Stimulated activated naive CD8-positive, alpha-beta T cell treated with anti-CD3 and anti-CD28 coated beads, Interleukin-15, amount 100 ng/mL, for 72 hours (primary cell): ENCODE measurements at regions not wholly inside any gene's neighbourhood (a gene's known extent, or its start where the extent isn't known, plus 50 kb on each side); places are given as distances from the start of the nearest gene placed in this dataset.

Experiments used
- ATAC-seq: fragments of 150-1000 bp; cut with Tn5 transposase; 2 replicates; pipeline ENCODE4 v1.10.0; 2021; ENCODE audit warnings: mild to moderate bottlenecking, moderate library complexity
- DNase-seq, 2 donors: peaks; one replicate each; pipeline ENCODE4 v3.0.0; 2021 to 2022
- H3K27ac Mint-ChIP-seq, 2 donors: one replicate each; pipeline ENCODE4 v1.8.0; 2022; ENCODE audit warnings: mild to moderate bottlenecking in 2 of 2, mixed read lengths in 2 of 2, moderate library complexity in 2 of 2
- H3K27me3 Mint-ChIP-seq: one replicate; pipeline ENCODE4 v1.8.0; 2022; ENCODE audit warnings: mixed read lengths
- H3K4me1 Mint-ChIP-seq: one replicate; pipeline ENCODE4 v1.8.0; 2022; ENCODE audit warnings: mild to moderate bottlenecking, mixed read lengths
- H3K4me3 Mint-ChIP-seq, 2 donors: one replicate each; pipeline ENCODE4 v1.8.0; 2022; ENCODE audit warnings: mild to moderate bottlenecking in 2 of 2, mixed read lengths in 2 of 2, moderate library complexity in 1 of 2
- H3K9me3 Mint-ChIP-seq, 2 donors: one replicate each; pipeline ENCODE4 v1.8.0; 2022; ENCODE audit warnings: mixed read lengths in 2 of 2

DNA sequence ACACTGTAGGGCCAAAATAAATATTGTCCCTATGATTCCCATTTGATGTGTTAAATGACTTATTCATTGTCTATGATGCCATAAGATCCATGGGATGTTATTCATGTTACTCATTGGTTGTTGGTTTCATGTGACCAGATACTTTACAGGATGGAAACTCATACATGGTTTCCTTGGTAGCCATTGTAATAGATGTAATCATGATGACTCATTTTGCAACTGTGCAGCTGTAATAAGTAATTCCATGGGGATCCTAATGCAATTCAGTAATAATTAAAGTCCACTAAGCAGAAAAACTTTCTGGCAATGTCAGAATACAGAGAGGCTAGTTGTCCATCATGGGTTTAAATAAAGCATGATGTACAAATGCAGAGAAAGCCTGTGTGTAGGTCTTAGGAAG is 389.7 kb upstream of the NR3C2 start:
- DNase-seq (no peak), ATAC-seq (no peak)
- peaks cover 0 to 11% of the 10 kb centered on the region in 2 donors for H3K9me3 Mint-ChIP-seq
- peaks cover 11% of the 10 kb centered on the region for H3K4me1 Mint-ChIP-seq
- H3K27ac Mint-ChIP-seq: no peak overlapping the region
- H3K4me3 Mint-ChIP-seq: no peak overlapping the region
- H3K27me3 Mint-ChIP-seq: no peaks in the 10 kb centered on the region

GRCh38 chr4:148828291-148828690 is 386.1 kb upstream of the NR3C2 start:
- Mint-ChIP-seq H3K27ac (no peak overlapping the region), H3K27me3 (no peaks in the 10 kb centered on the region), H3K4me3 (no peak overlapping the region), H3K9me3 (peaks cover 0 to 11% of the 10 kb centered on the region in 2 donors), H3K4me1 (no peaks in the 10 kb centered on the region)
- ATAC-seq (no peak), DNase-seq (no peak)

- DNase-seq (no peak), ATAC-seq (no peak)
- Mint-ChIP-seq H3K9me3 (peaks cover 0 to 11% of the 10 kb centered on the region in 2 donors), H3K27me3 (no peaks in the 10 kb centered on the region), H3K4me3 (no peak overlapping the region), H3K27ac (no peak overlapping the region), H3K4me1 (no peaks in the 10 kb centered on the region)
Measured at GRCh38 chr4:148827781-148828180, 385.6 kb upstream of the NR3C2 start.

GRCh38 chr4:148823419-148823769 is 381.2 kb upstream of the NR3C2 start:
- no peak for ATAC-seq
- Mint-ChIP-seq H3K4me3 (no peak overlapping the region), H3K27me3 (no peaks in the 10 kb centered on the region), H3K9me3 (no peaks in the 10 kb centered on the region), H3K4me1 (no peaks in the 10 kb centered on the region), H3K27ac (no peak overlapping the region)
- DNase-seq: no peak

- DNase-seq (no peak), ATAC-seq (no peak)
- Mint-ChIP-seq H3K27me3 (no peaks in the 10 kb centered on the region), H3K4me3 (no peak overlapping the region), H3K4me1 (no peaks in the 10 kb centered on the region), H3K9me3 (no peaks in the 10 kb centered on the region), H3K27ac (no peak overlapping the region)
Measured at GRCh38 chr4:148822572-148823418, 380.6 kb upstream of the NR3C2 start.

DNA sequence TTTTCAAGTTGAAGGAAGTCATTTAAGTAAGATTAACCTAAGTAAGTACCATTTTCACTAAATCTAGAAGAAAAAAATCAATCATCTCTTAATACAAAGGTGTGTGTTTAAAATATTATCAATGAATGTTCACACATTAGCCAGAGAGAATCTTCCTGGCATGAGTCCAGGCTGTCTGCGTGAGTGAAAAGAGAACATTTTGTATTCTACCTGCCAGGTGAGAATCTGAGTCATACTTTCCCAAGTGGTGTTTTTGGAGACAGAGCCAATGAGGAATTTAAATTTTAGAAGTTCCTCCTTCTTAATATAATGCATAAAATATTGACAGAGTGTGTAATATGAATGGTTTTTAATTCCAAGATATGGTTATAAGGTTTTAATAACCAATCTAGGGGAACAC is 371.8 kb upstream of the NR3C2 start:
- H3K27ac Mint-ChIP-seq: no peak overlapping the region
- no peaks in the 10 kb centered on the region for H3K27me3 Mint-ChIP-seq
- H3K9me3 Mint-ChIP-seq: peaks cover 10 to 22% of the 10 kb centered on the region in 2 donors
- H3K4me1 Mint-ChIP-seq: no peaks in the 10 kb centered on the region
- DNase-seq (no peak), ATAC-seq (no peak)
- H3K4me3 Mint-ChIP-seq: no peak overlapping the region

DNA sequence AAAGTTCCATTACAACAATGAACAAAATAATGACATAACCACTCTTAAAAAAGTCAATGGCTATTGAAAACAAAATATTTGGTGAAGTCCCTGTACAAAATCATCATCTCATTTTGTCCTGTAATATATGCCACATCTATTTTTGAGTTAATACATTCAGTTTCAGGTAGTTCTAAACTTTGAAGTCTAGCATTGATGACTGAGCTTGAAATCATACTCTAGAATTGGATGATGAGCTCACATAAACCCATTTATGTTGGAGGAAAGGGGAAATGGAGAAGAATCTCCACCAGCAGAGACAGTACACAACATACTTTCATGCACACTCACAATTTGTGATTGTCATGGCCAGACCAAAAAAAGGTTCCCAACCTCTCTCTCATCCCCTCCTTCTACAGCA is 371.1 kb upstream of the NR3C2 start:
- H3K27me3 Mint-ChIP-seq: no peaks in the 10 kb centered on the region

DNA sequence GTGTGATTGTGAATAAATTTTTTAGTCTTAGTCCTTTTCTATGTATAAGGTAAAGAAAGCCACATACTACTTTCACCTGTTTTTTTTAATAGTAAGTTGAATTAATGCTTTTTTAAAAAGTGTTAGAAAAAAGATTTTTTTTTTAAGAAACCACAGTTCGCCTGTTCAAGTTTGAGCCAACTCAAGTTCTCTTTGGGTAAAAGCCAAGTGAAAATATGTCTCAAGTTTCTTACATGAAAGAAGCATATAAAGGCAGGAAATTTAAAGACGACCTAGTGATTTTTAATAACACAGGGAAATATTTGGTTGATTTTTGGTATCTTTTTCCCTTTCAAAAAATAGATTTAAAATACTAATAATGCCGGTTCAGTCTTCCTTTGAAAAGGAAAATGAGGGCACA is 369.9 kb upstream of the NR3C2 start:
- ATAC-seq (no peak), DNase-seq (no peak)
- Mint-ChIP-seq H3K27me3 (no peaks in the 10 kb centered on the region), H3K9me3 (peaks cover 10 to 18% of the 10 kb centered on the region in 2 donors), H3K4me1 (no peaks in the 10 kb centered on the region), H3K4me3 (no peak overlapping the region), H3K27ac (no peak overlapping the region)

More for the DNA sequence above, 371.1 kb upstream of the NR3C2 start:
- DNase-seq (no peak), ATAC-seq (no peak)
- Mint-ChIP-seq H3K4me3 (no peak overlapping the region), H3K9me3 (peaks cover 10 to 22% of the 10 kb centered on the region in 2 donors), H3K27ac (no peak overlapping the region), H3K4me1 (no peaks in the 10 kb centered on the region)

DNA sequence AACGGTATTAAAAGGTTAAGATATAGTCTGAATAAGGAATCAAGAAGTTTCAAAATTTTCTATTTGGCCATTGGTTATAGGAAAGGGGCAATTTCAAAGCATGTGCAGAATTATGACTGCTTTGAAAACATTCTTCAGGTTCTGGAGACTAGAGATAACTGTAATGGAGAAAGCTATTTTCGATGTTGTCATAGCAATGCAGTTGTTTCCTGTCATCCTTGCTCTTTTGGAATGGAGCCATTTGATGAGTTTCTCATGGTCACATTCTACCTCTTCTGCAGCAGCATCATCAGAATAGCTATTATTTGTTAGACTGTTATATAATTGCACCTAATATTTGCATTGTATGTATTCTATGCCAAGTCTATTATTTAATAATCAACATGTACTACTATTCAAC is 368.2 kb upstream of the NR3C2 start:
- Mint-ChIP-seq H3K27ac (no peak overlapping the region), H3K4me3 (no peak overlapping the region), H3K4me1 (no peaks in the 10 kb centered on the region), H3K9me3 (peaks cover 2 to 5% of the 10 kb centered on the region in 2 donors), H3K27me3 (no peaks in the 10 kb centered on the region)
- DNase-seq (no peak), ATAC-seq (no peak)

- DNase-seq: no peak
- Mint-ChIP-seq H3K4me3 (no peak overlapping the region), H3K27ac (no peak overlapping the region), H3K9me3 (no peaks in the 10 kb centered on the region), H3K4me1 (no peaks in the 10 kb centered on the region), H3K27me3 (no peaks in the 10 kb centered on the region)
- no peak for ATAC-seq
Measured at GRCh38 chr4:148808416-148808815, 366.2 kb upstream of the NR3C2 start.

- Mint-ChIP-seq H3K4me1 (no peaks in the 10 kb centered on the region), H3K9me3 (no peaks in the 10 kb centered on the region), H3K27ac (no peak overlapping the region), H3K4me3 (no peak overlapping the region), H3K27me3 (no peaks in the 10 kb centered on the region)
- no peak for DNase-seq
- ATAC-seq: no peak
Measured at GRCh38 chr4:148800940-148801339, 358.7 kb upstream of the NR3C2 start.

DNA sequence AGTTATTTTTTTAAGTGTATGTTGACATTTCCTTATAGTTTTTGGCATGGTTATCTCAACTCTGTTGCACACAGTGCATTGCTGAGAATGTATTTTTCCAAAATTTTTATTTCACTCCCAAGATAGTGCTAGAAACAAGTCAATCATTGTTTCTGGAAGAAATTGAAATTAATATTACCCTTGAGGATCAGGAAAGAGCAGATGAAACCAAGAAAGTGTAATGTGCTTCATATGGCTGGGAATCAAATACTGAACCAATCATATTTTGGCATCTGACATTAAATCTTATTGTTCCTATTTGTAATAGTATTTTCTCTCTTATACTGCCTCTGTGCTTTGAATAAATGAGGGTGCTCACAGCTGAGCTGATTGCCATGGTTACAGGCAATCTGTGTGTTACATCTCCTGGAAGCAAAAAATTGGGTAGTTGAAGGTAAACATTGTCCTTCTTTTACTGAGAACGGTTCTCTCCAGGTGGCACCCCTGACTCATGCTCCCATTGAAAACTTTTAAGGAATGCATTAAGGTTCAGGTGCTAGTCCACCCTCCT is 358.2 kb upstream of the NR3C2 start:
- Mint-ChIP-seq H3K4me1 (no peaks in the 10 kb centered on the region), H3K4me3 (no peak overlapping the region), H3K27ac (no peak overlapping the region), H3K27me3 (no peaks in the 10 kb centered on the region), H3K9me3 (no peaks in the 10 kb centered on the region)
- ATAC-seq (no peak), DNase-seq (no peak)

- Mint-ChIP-seq H3K27me3 (no peaks in the 10 kb centered on the region), H3K27ac (no peak overlapping the region), H3K4me1 (no peaks in the 10 kb centered on the region), H3K4me3 (no peak overlapping the region), H3K9me3 (no peaks in the 10 kb centered on the region)
- ATAC-seq (no peak), DNase-seq (no peak)
Measured at GRCh38 chr4:148795156-148795864, 353.1 kb upstream of the NR3C2 start.

DNA sequence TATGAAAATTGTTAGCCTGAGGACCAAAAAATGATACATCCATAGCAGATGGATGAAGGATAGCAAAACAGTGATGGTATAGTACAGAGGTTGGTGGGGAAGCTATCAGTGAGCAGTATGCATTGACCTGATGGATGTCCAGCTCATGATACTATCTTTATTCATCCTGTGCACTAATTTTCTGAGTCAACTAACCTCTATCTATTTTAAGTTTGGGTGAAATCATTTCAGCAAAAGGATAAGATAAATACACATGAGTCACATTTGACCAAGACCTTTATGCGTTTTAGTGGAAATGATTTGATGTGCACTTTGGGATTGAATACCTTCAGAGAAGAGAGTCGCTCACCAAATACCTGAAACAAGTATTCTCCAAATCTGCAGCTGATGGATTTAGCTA is 351.0 kb upstream of the NR3C2 start:
- DNase-seq (no peak), ATAC-seq (no peak)
- Mint-ChIP-seq H3K4me1 (no peaks in the 10 kb centered on the region), H3K4me3 (no peak overlapping the region), H3K27ac (no peak overlapping the region), H3K9me3 (no peaks in the 10 kb centered on the region), H3K27me3 (no peaks in the 10 kb centered on the region)

DNA sequence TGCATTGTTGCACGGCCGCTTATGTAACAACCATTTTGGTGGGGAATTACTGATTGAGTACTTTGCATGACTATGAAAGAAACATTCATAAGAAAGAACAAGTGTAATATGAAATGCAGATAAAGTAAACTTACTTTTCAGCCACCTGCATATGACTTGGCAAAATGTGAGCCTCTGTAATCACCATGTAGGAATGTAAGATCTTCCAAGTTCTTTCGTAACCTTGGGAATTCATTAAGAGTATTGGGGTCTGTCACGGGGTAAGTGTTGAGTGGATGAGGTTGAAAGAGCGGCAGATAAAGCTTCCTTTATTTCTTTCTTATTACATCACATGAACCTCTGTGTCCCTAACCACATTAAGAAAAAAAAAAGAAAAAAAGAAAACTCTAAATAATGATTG is 348.5 kb upstream of the NR3C2 start:
- no peak for DNase-seq
- Mint-ChIP-seq H3K4me1 (no peaks in the 10 kb centered on the region), H3K27ac (no peak overlapping the region), H3K9me3 (no peaks in the 10 kb centered on the region), H3K27me3 (no peaks in the 10 kb centered on the region), H3K4me3 (no peak overlapping the region)
- ATAC-seq: no peak

DNA sequence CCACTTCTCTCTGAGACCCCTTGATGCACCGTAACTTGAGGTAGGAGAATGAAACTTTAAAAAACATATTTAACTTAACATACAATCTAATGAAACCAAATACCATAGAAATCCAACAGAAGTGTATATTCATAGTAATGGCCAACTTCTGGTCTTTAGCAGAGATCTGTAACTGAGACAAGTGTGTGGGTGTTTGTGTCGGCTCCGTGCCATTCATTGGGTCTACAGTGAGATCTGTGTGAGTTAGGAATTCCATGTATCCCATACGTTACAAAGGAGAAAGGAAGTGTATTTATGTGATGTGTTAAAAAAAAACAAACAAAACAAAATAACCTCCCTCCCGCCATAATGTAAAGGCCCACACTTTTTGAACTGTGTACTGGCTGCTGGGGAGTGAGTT is 348.0 kb upstream of the NR3C2 start:
- ATAC-seq (no peak), DNase-seq (no peak)
- Mint-ChIP-seq H3K4me3 (no peak overlapping the region), H3K4me1 (no peaks in the 10 kb centered on the region), H3K27ac (no peak overlapping the region), H3K27me3 (no peaks in the 10 kb centered on the region), H3K9me3 (no peaks in the 10 kb centered on the region)
